ENCODE measurements at regions not wholly inside any gene's neighbourhood (a gene's known extent, or its start where the extent isn't known, plus 50 kb on each side); places are given as distances from the start of the nearest gene placed in this dataset.

DNA sequence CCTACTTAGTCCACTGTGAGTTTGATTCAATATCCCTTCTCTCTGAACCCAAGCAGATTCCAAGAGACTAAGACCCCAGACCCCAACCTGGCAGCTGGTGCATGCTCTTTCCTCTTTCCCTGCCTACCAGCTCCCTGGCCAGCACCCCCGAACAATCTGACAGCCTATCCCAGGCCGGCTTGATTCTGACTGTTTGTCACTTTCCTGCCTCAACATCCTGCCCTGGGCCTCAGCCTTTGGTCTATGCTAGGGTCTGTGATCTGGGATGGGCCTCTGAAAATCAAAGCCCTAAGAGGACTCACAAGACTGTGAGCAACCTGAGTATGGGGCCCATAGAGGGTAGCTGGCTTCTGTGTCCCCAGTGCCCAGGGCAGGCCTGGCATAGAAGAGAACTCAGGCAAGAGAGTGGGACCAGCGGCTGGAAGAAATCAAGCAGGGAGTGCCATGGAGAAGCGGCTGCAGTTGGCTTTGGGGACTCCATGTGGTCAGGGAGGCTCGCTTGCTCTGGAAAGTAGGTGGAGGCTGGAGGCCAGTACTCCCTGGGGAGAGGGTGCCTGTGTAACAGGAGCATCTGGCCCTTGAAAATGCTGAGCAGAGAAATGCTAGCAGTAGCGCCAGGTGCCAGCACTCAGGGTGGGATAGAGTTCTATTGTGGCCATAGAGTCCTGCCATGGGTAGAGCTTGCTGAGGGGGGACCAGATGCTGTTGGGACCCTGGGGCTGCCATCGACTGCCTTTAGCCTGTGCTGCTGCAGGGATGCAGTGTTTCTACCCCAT lies 343.9 kb downstream of the DYSF start:
- TF ChIP-seq, protein P1, sequence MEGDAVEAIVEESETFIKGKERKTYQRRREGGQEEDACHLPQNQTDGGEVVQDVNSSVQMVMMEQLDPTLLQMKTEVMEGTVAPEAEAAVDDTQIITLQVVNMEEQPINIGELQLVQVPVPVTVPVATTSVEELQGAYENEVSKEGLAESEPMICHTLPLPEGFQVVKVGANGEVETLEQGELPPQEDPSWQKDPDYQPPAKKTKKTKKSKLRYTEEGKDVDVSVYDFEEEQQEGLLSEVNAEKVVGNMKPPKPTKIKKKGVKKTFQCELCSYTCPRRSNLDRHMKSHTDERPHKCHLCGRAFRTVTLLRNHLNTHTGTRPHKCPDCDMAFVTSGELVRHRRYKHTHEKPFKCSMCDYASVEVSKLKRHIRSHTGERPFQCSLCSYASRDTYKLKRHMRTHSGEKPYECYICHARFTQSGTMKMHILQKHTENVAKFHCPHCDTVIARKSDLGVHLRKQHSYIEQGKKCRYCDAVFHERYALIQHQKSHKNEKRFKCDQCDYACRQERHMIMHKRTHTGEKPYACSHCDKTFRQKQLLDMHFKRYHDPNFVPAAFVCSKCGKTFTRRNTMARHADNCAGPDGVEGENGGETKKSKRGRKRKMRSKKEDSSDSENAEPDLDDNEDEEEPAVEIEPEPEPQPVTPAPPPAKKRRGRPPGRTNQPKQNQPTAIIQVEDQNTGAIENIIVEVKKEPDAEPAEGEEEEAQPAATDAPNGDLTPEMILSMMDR (IDR thresholded peaks at IDR 0.05): no peak
- intact Hi-C loops (cut with DNase I): loop anchor here in 9 of 10 donors (2.0 to 10.0 kb wide), 10 partner anchors 110 to 250 kb away; no protein-coding TSS in a partner anchor
- WGBS, 2 donors: 98% methylated on average over 7 of the region's 7 CpGs
- no peaks in the 10 kb centered on the region for H3K9me3 ChIP-seq
- H3K36me3 ChIP-seq: no peaks in the 10 kb centered on the region
- H3K27me3 ChIP-seq: no peaks in the 10 kb centered on the region
- peaks cover 0 to 18% (median 6%) of the 10 kb centered on the region in 9 donors for H3K4me1 ChIP-seq
- H3K27ac ChIP-seq: no peak overlapping the region
- no peak overlapping the region for H3K4me3 ChIP-seq
- no peak for ATAC-seq
- DNase-seq: no peak

DNA sequence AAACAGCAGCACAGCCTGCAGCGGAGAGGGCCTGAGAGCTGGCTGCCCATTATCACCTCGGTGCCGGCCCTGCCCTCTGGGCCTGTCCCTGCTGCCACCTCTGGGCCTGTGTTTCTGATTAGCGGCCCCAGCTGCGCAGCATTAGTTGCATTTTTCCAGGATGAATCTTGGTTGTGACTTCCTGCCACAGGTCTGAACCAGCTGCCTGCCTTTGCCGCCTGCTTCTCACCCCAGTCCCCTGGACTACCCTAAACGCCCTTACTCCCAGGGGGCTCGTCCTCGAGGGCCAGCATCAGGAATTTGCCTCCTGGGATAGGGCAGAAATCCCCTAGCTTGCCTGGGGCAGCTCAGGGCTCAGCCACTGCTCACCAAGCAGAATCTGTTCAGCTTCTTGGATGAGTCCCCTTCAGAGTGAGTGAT lies 342.8 kb downstream of the DYSF start:
- DNase-seq: no peak
- intact Hi-C loops (cut with DNase I): loop anchor here in 9 of 10 donors (2.0 to 10.0 kb wide), 10 partner anchors 109 to 249 kb away; no protein-coding TSS in a partner anchor
- Histone ChIP-seq H3K9me3 (no peaks in the 10 kb centered on the region), H3K4me3 (no peak overlapping the region), H3K27ac (peak overlapping the region in 2 of 10 donors; percentile 19 to 26), H3K36me3 (no peaks in the 10 kb centered on the region), H3K4me1 (peaks cover 0 to 10% (median 0%) of the 10 kb centered on the region in 9 donors), H3K27me3 (no peaks in the 10 kb centered on the region)
- peak in 7 of 8 donors; percentile 32 to 54 (median 46) for ATAC-seq
- 70 to 74% methylated on average over 9 of the region's 9 CpGs for WGBS, 2 donors
- TF ChIP-seq, protein P1 (IDR thresholded peaks at IDR 0.05): no peak

DNA sequence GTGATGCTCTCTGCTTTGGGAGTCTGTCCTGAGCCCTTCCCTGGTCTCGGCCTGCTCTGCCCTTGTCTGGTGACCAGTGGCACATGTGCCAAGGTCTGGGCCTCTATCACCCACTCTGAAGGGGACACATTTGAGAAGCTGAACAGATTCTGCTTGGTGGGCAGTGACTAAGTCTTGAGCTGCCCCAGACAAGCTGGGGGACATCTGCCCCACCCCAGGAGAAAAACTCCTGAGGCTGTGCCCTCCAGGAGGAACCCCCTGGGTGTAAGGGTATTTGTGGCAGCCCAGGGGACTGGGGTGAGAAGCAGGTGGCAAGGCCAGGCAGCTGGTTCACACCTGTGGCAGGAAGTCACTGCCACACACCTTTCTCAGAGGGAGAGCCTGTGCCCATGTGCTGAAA lies 342.1 kb downstream of the DYSF start:
- Histone ChIP-seq H3K36me3 (no peaks in the 10 kb centered on the region), H3K9me3 (no peaks in the 10 kb centered on the region), H3K27ac (no peak overlapping the region), H3K27me3 (no peaks in the 10 kb centered on the region), H3K4me1 (peaks cover 0 to 10% (median 0%) of the 10 kb centered on the region in 9 donors), H3K4me3 (no peak overlapping the region)
- intact Hi-C loops (cut with DNase I): loop anchor here in 9 of 10 donors (5.0 to 10.0 kb wide), 9 partner anchors 108 to 248 kb away; no protein-coding TSS in a partner anchor
- DNase-seq: no peak
- no peak for ATAC-seq
- TF ChIP-seq, protein P1 (IDR thresholded peaks at IDR 0.05): no peak
- 100% methylated on average over 1 of the region's 1 CpG for WGBS, 2 donors

DNA sequence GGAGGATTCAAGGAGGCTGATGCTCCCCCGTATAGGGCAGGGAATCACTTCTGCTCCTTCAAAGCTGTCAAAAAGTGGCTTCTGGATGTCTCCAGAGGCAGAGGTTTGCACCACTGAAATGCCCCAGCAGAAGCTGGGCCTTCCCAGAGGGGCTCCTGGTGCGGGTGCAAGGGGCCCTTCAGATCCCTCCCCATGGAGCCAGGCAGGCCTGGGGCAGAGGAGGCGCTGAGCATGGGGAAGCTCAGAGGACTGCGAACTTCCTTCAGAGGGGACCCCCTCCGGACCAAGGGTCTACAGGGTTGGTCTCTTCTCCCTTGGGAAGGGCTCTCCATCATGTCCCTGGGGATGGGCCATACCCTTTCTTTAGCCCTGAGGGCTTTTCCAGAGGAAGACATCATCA lies 341.2 kb downstream of the DYSF start:
- no peaks in the 10 kb centered on the region for H3K27me3 ChIP-seq
- no peak overlapping the region for H3K4me3 ChIP-seq
- TF ChIP-seq, protein P1 (IDR thresholded peaks at IDR 0.05): no peak
- no peaks in the 10 kb centered on the region for H3K9me3 ChIP-seq
- 85 to 92% methylated on average over 5 of the region's 5 CpGs for WGBS, 2 donors
- DNase-seq: no peak
- ATAC-seq: no peak
- H3K4me1 ChIP-seq: peaks cover 0 to 10% (median 0%) of the 10 kb centered on the region in 9 donors
- no peak overlapping the region for H3K27ac ChIP-seq
- intact Hi-C loops (cut with DNase I): loop anchor here in 9 of 10 donors (5.0 to 10.0 kb wide), 9 partner anchors 107 to 247 kb away; no protein-coding TSS in a partner anchor
- no peaks in the 10 kb centered on the region for H3K36me3 ChIP-seq
